ENCODE measurements at regions not wholly inside any gene's neighbourhood (a gene's known extent, or its start where the extent isn't known, plus 50 kb on each side); places are given as distances from the start of the nearest gene placed in this dataset.
A peak's percentile ranks its signal among the peaks of the same experiment; 100 is the strongest.

GRCh38 chr10:21315645-21316220 is 209.7 kb downstream of the SKIDA1 start:
- peak; percentile 57 to 79 (median 69) for DNase-seq
- Histone ChIP-seq H3K9me3 (no peaks in the 10 kb centered on the region), H3K27ac (peak overlapping the region in 3 of 4 donors; percentile 18 to 65 (median 46)), H3K4me3 (no peak overlapping the region), H3K4me1 (peaks cover 23% of the 10 kb centered on the region), H3K27me3 (no peaks in the 10 kb centered on the region), H3K36me3 (replicated peaks in 1 of 2; ENCODE audit: insufficient read depth in 1 of 2, low read depth in 2 of 2) (no peaks in the 10 kb centered on the region)
- TF ChIP-seq POLR2A (IDR thresholded peaks at IDR 0.05) = no peak
- no peak for TF ChIP-seq CTCF (IDR thresholded peaks at IDR 0.05)
- 30 to 44% methylated on average over 2 to 5 of the region's 5 CpGs for WGBS, 2 donors
- intact Hi-C loops (cut with DNase I) = no loop called here
- ATAC-seq = peak; percentile 92

- intact Hi-C loops (cut with DNase I) = no loop called here
- no peak for DNase-seq
- WGBS, 2 donors = 44 to 49% methylated on average over 10 to 13 of the region's 13 CpGs
These were observed 210.4 kb downstream of the SKIDA1 start for GRCh38 chr10:21314906-21315644.

GRCh38 chr10:21314111-21314626 is 211.3 kb downstream of the SKIDA1 start:
- intact Hi-C loops (cut with DNase I) = no loop called here
- Histone ChIP-seq H3K36me3 (replicated peaks in 1 of 2; ENCODE audit: insufficient read depth in 1 of 2, low read depth in 2 of 2) (no peaks in the 10 kb centered on the region), H3K27me3 (no peaks in the 10 kb centered on the region), H3K27ac (peak overlapping the region in 2 of 4 donors; percentile 17 to 65), H3K4me1 (peaks cover 23% of the 10 kb centered on the region), H3K9me3 (no peaks in the 10 kb centered on the region), H3K4me3 (no peak overlapping the region)
- no peak for ATAC-seq
- TF ChIP-seq CTCF (IDR thresholded peaks at IDR 0.05) (no peak), POLR2A (IDR thresholded peaks at IDR 0.05) (no peak)
- no peak for DNase-seq
- WGBS, 2 donors = 49 to 54% methylated on average over 9 of the region's 9 CpGs

More at GRCh38 chr10:21314906-21315644, 210.4 kb downstream of the SKIDA1 start:
- peak overlapping the region in 3 of 4 donors; percentile 18 to 65 (median 35) for H3K27ac ChIP-seq
- no peak overlapping the region for H3K4me3 ChIP-seq
- H3K9me3 ChIP-seq = no peaks in the 10 kb centered on the region
- H3K27me3 ChIP-seq = no peaks in the 10 kb centered on the region
- TF ChIP-seq CTCF (IDR thresholded peaks at IDR 0.05) (no peak), POLR2A (IDR thresholded peaks at IDR 0.05) (no peak)
- peak; percentile 31 for ATAC-seq
- peaks cover 23% of the 10 kb centered on the region for H3K4me1 ChIP-seq
- no peaks in the 10 kb centered on the region for H3K36me3 ChIP-seq (replicated peaks in 1 of 2; ENCODE audit: insufficient read depth in 1 of 2, low read depth in 2 of 2)

- Histone ChIP-seq H3K36me3 (replicated peaks in 1 of 2; ENCODE audit: insufficient read depth in 1 of 2, low read depth in 2 of 2) (no peaks in the 10 kb centered on the region), H3K9me3 (no peaks in the 10 kb centered on the region), H3K4me3 (no peak overlapping the region), H3K27ac (peak overlapping the region in 1 of 4 donors; percentile 65), H3K4me1 (peaks cover 23% of the 10 kb centered on the region), H3K27me3 (no peaks in the 10 kb centered on the region)
- ATAC-seq (no peak), DNase-seq (no peak)
- WGBS, 2 donors = 94% methylated on average over 6 to 7 of the region's 7 CpGs
- no peak for TF ChIP-seq POLR2A (IDR thresholded peaks at IDR 0.05)
- TF ChIP-seq CTCF (IDR thresholded peaks at IDR 0.05) = no peak
- intact Hi-C loops (cut with DNase I) = no loop called here
These were observed 211.8 kb downstream of the SKIDA1 start for GRCh38 chr10:21313691-21314090.
